ENCODE measurements at regions not wholly inside any gene's neighbourhood (a gene's known extent, or its start where the extent isn't known, plus 50 kb on each side); places are given as distances from the start of the nearest gene placed in this dataset.

- no peak for DNase-seq
These were observed 250.1 kb downstream of the DIO2 start for GRCh38 chr14:79961197-79961596.

GRCh38 chr14:79960288-79960687 is 251.0 kb downstream of the DIO2 start:
- DNase-seq, result no peak

- no peak for DNase-seq
These were observed 259.7 kb downstream of the DIO2 start for GRCh38 chr14:79951572-79951971.

GRCh38 chr14:79949906-79950305 is 261.4 kb downstream of the DIO2 start:
- DNase-seq, result no peak

- no peak for DNase-seq
These were observed 263.8 kb downstream of the DIO2 start for GRCh38 chr14:79947440-79948054.

- no peak for DNase-seq
These were observed 272.1 kb downstream of the DIO2 start for GRCh38 chr14:79939235-79939634.

GRCh38 chr14:79938185-79938584 is 273.1 kb downstream of the DIO2 start:
- DNase-seq, result no peak

GRCh38 chr14:79937433-79937832 is 273.9 kb downstream of the DIO2 start:
- DNase-seq, result no peak

GRCh38 chr14:79924551-79924950 is 286.8 kb downstream of the DIO2 start:
- DNase-seq, result no peak

- DNase-seq, result no peak
These were observed 291.1 kb downstream of the DIO2 start for GRCh38 chr14:79920180-79920692.
